ENCODE measurements at regions not wholly inside any gene's neighbourhood (a gene's known extent, or its start where the extent isn't known, plus 50 kb on each side); places are given as distances from the start of the nearest gene placed in this dataset.
"Not testable (repeated sequence)": the region's sequence is repeated elsewhere in the genome, so short reads cannot be mapped to it uniquely, and the experiment has no call there.

GRCh38 chr5:116709082-116709481 is 134.5 kb upstream of the SEMA6A start:
- no peak for DNase-seq

- DNase-seq, result not testable (repeated sequence)
Measured at GRCh38 chr5:116705121-116705519, 130.5 kb upstream of the SEMA6A start.

- DNase-seq, result no peak
Measured at GRCh38 chr5:116703941-116704340, 129.3 kb upstream of the SEMA6A start.

- no peak for DNase-seq
Measured at GRCh38 chr5:116703328-116703727, 128.7 kb upstream of the SEMA6A start.

GRCh38 chr5:116702776-116703175 is 128.2 kb upstream of the SEMA6A start:
- no peak for DNase-seq

GRCh38 chr5:116699332-116699731 is 124.7 kb upstream of the SEMA6A start:
- DNase-seq, result no peak

- DNase-seq, result no peak
Measured at GRCh38 chr5:116696366-116696765, 121.7 kb upstream of the SEMA6A start.

GRCh38 chr5:116695681-116696080 is 121.1 kb upstream of the SEMA6A start:
- no peak for DNase-seq

- no peak for DNase-seq
Measured at GRCh38 chr5:116686438-116686837, 111.8 kb upstream of the SEMA6A start.

- DNase-seq, result no peak
Measured at GRCh38 chr5:116685931-116686330, 111.3 kb upstream of the SEMA6A start.

GRCh38 chr5:116685069-116685468 is 110.4 kb upstream of the SEMA6A start:
- no peak for DNase-seq

- no peak for DNase-seq
Measured at GRCh38 chr5:116681334-116682013, 106.9 kb upstream of the SEMA6A start.

GRCh38 chr5:116675626-116675910 is 100.9 kb upstream of the SEMA6A start:
- no peak for DNase-seq

- DNase-seq, result no peak
Measured at GRCh38 chr5:116674881-116675625, 100.4 kb upstream of the SEMA6A start.

GRCh38 chr5:116673453-116673852 is 98.8 kb upstream of the SEMA6A start:
- no peak for DNase-seq

- DNase-seq, result no peak
Measured at GRCh38 chr5:116672203-116672602, 97.6 kb upstream of the SEMA6A start.

- DNase-seq, result no peak
Measured at GRCh38 chr5:116671211-116671736, 96.7 kb upstream of the SEMA6A start.

- DNase-seq, result no peak
Measured at GRCh38 chr5:116669261-116670031, 94.8 kb upstream of the SEMA6A start.

- no peak for DNase-seq
Measured at GRCh38 chr5:116668390-116668789, 93.8 kb upstream of the SEMA6A start.

GRCh38 chr5:116666901-116667300 is 92.3 kb upstream of the SEMA6A start:
- DNase-seq, result no peak

- DNase-seq, result no peak
Measured at GRCh38 chr5:116664988-116665387, 90.4 kb upstream of the SEMA6A start.

GRCh38 chr5:116663081-116663480 is 88.5 kb upstream of the SEMA6A start:
- DNase-seq, result no peak

GRCh38 chr5:116661419-116661818 is 86.8 kb upstream of the SEMA6A start:
- DNase-seq, result no peak

GRCh38 chr5:116660929-116661328 is 86.3 kb upstream of the SEMA6A start:
- no peak for DNase-seq

Measured in CD4-positive, alpha-beta T cell treated with Interleukin-1 beta for 1 hour (primary cell).